Neural progenitor cell (in vitro differentiated cells): ENCODE measurements at regions not wholly inside any gene's neighbourhood (a gene's known extent, or its start where the extent isn't known, plus 50 kb on each side); places are given as distances from the start of the nearest gene placed in this dataset.

Source experiments
- CTCF ChIP-seq: fragments of 200-600 bp; sonication (generic); IDR thresholded peaks from 2 replicates; pipeline ENCODE4 v1.5.1; 2017; ENCODE audit warnings: antibody characterized with exemption, mild to moderate bottlenecking
- EZH2 ChIP-seq: fragments of 200-600 bp; sonication (generic); IDR thresholded peaks from 2 replicates; pipeline ENCODE4 v1.6.1; 2017; ENCODE audit warnings: antibody characterized with exemption, mild to moderate bottlenecking, moderate library complexity
- EZH2phosphoT487 ChIP-seq: fragments of 200-600 bp; sonication (generic); IDR thresholded peaks from 2 replicates; pipeline ENCODE4 v1.6.1; 2017; ENCODE audit warnings: antibody characterized with exemption

- TF ChIP-seq CTCF (no peak), EZH2 (no peak), EZH2phosphoT487 (no peak)
Observed at GRCh38 chr4:12050357-12050756, 621.7 kb upstream of the HS3ST1 start.
